Eye (tissue), 1 donor: ENCODE measurements at regions not wholly inside any gene's neighbourhood (a gene's known extent, or its start where the extent isn't known, plus 50 kb on each side); places are given as distances from the start of the nearest gene placed in this dataset.

Experiments used
- DNase-seq: peaks from one replicate; pipeline ENCODE4 v3.0.0-alpha.2; 2015

GRCh38 chr1:9419369-9420041 is 119.8 kb upstream of the SLC25A33 start:
- DNase-seq: no peak

- no peak for DNase-seq
Measured at GRCh38 chr1:9420835-9421532, 118.3 kb upstream of the SLC25A33 start.

- no peak for DNase-seq
Measured at GRCh38 chr1:9421533-9421873, 117.8 kb upstream of the SLC25A33 start.

- DNase-seq: no peak
Measured at GRCh38 chr1:9422321-9422720, 116.9 kb upstream of the SLC25A33 start.

- peak; percentile 64 for DNase-seq
Measured at GRCh38 chr1:9422911-9423505, 116.3 kb upstream of the SLC25A33 start.

GRCh38 chr1:9424261-9424660 is 115.0 kb upstream of the SLC25A33 start:
- no peak for DNase-seq

GRCh38 chr1:9425859-9426258 is 113.4 kb upstream of the SLC25A33 start:
- DNase-seq: no peak

GRCh38 chr1:9426291-9426711 is 113.0 kb upstream of the SLC25A33 start:
- DNase-seq: no peak

GRCh38 chr1:9427388-9427787 is 111.9 kb upstream of the SLC25A33 start:
- no peak for DNase-seq

- DNase-seq: peak; percentile 100
Measured at GRCh38 chr1:9428601-9429341, 110.5 kb upstream of the SLC25A33 start.

GRCh38 chr1:9429342-9429711 is 109.9 kb upstream of the SLC25A33 start:
- DNase-seq: no peak

GRCh38 chr1:9434247-9435152 is 104.8 kb upstream of the SLC25A33 start:
- DNase-seq: no peak

GRCh38 chr1:9435153-9435636 is 104.1 kb upstream of the SLC25A33 start:
- no peak for DNase-seq

- no peak for DNase-seq
Measured at GRCh38 chr1:9435854-9436640, 103.2 kb upstream of the SLC25A33 start.

- peak; percentile 63 for DNase-seq
Measured at GRCh38 chr1:9437961-9438430, 101.3 kb upstream of the SLC25A33 start.

GRCh38 chr1:9438431-9439073 is 100.7 kb upstream of the SLC25A33 start:
- DNase-seq: peak; percentile 54

- no peak for DNase-seq
Measured at GRCh38 chr1:9439074-9439761, 100.0 kb upstream of the SLC25A33 start.

- no peak for DNase-seq
Measured at GRCh38 chr1:9440261-9440660, 99.0 kb upstream of the SLC25A33 start.

GRCh38 chr1:9440763-9441194 is 98.5 kb upstream of the SLC25A33 start:
- no peak for DNase-seq
